ENCODE measurements at regions not wholly inside any gene's neighbourhood (a gene's known extent, or its start where the extent isn't known, plus 50 kb on each side); places are given as distances from the start of the nearest gene placed in this dataset.

- peak; percentile 66 for DNase-seq
Observed at GRCh38 chr10:3424111-3424851, 251.7 kb upstream of the PITRM1 start.

GRCh38 chr10:3423384-3423783 is 250.8 kb upstream of the PITRM1 start:
- DNase-seq, result no peak

- DNase-seq, result no peak
Observed at GRCh38 chr10:3422282-3422681, 249.7 kb upstream of the PITRM1 start.

DNA sequence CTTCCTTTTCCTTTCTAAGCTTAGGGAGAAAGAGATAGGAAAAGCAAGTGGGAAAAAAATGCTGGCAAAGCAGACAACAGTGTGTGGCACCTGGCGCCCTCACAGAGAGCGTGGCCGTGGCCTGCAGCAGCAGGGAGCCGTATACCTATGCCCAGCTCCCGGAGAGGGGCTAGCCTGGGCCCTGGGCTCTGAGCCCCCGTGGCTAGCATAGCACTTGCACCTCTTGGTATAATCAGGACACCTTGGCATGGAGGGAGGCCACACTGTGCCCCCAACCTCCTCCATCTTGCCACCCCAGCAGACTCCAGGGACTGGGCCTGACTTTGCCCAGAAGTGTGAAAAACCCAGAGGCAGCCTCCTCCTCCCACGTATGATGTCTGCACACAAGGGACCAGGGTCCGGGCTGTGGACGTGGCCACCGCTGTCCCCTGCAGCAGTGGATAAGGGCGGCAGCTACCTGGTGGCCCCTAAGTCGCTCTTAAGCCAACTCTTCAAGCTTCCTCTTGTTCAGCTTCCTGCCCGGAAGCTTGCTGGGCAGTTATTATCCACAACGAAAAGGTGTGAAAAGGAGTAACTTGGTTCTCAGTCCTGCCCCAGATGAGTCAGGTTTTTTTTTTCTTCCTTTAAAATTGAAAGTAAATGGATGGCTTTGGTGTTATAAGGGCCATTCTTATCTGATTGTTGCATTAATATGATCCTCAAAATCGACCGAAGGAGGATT is 249.1 kb upstream of the PITRM1 start:
- DNase-seq, result no peak

GRCh38 chr10:3420527-3421469 is 248.2 kb upstream of the PITRM1 start:
- no peak for DNase-seq

DNA sequence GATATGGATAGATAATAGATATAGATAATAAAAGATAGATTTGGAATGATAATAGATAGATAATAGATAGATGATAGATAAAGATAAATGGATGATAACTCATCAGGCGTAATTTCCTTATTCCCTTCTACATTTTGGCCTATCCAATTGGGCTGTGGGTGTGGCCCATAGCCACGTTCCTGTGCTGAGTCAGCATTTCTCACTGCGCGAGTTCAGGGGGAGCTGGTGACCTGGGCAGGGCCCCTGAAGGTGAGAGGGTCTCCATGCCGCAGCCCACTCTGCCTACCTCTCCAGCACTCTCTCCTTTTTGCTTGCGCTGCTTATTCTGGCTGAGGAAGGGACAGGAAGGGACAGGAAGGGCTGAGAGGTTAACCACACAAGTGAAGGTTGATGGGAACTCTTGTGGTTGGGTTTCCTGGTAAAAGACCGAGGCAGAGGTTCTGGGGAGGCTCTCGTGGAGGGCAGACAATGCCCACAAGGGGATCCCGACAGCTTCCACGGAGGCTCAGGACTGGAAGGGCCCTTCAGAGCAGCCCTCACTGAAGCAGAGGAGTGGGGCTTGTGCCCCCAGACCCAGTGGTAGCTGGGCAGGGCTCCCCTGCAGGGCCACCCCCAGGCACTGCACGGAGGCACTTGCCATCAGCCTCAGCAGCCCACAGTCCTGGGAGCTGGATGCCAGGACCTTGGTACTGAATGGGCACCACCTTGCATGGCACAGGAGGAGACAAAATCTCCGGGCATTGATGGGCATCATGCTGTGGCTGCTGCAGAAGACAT is 247.3 kb upstream of the PITRM1 start:
- no peak for DNase-seq

DNA sequence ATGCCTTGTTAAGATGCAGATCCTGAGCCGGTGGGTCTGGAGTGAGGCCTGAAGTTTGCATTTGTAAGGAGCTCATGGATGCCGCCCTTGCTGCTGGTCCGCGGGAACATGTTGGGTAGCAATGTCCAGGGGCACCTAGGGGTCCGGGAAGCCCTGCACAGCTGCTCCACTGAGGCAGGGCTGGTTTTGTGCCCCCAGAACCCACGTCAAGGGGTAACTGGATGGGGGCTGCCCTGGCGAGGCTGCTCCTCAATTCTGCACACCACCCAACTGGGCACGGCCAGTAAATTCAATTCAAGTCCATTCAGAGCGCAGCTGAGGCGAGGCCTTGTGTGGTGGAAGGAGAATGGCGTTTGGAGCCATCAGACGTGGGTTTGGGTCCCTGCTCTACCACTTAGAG is 246.3 kb upstream of the PITRM1 start:
- no peak for DNase-seq

DNA sequence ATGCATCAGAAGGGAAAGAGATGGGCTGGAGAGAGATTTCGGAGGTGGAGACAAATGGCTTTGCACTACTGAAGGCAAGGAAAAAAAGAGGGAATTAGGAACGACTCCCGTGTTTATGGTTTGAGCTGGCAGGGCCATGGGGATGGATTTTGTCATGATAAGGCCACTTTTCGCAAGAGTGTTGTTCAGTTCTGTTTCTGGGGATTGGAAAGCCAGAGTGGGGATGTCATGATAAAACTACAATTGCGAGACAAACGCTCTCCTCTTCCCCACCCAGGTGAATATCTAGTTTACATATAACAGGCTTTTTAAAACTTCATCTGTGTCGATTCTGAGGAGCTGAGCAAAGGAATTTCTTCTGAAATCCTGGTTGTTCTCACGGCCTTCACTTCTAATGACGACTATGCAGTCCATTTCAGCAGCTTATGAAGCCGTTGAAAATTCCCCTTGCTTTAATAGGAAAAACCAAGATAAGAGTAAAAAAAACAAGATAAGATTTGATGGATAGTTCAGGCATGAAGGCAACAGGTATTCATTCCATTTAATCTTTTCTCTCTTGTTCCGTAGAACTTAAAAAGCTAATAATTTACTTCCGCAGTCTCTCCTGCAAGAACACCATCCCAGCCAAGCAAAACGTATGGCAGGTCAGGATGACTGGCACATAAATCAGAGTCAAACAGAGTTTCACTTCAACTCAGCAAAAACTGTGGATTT is 245.6 kb upstream of the PITRM1 start:
- DNase-seq, result no peak

DNA sequence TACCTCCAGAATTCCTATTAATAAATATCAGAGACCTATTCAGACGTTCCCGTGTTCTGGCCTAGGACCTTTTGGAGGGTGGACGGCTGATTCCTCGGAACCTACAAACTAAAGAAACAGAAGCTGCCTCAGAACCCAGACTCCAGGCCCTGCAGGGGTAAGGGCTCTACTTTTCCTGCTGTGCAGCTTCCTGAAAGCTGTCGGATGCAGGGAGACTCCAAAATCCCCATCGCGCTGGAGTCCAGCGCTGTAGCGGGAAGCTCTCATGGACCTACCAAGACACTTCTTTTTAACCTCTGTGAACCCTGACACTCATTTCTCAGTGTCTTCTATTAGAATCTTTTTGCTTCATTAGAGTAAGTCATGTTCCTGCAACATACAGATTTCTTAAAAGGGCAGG is 244.5 kb upstream of the PITRM1 start:
- DNase-seq, result no peak

DNA sequence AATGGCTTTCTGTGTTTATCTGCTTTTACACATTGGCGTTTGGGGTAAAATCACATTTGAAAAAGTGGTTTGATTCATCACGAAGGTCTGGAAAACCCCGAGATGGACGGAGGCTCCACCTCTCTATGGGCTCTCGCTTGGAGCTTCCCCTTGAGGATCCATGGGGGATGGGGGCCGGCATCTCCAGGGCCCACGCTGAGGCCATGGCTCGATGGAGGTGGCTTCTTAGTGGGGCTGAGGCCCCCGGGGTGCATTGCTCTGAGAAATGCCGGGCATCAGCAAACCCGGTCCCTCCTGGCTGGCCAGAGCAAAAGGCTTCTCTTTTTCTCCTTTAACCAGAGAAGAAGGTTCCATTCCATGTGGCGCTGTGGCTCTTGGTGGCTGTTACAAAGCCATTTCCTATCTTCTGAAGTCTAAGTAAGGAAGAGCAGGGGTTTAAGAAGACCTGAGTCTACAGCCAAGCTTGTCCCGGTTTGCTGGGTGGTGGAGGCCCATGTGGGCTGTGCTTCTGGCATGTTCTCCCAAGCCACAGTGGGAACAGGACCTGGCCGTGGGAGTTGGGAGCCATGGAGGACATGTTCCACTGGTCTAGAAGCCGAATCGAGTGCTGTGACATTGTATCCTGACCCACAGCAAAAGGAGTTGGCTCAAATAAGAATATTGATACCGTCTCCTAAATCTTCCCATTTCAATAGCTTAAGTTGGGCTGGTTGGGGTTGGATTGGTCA is 243.5 kb upstream of the PITRM1 start:
- DNase-seq, result no peak

DNA sequence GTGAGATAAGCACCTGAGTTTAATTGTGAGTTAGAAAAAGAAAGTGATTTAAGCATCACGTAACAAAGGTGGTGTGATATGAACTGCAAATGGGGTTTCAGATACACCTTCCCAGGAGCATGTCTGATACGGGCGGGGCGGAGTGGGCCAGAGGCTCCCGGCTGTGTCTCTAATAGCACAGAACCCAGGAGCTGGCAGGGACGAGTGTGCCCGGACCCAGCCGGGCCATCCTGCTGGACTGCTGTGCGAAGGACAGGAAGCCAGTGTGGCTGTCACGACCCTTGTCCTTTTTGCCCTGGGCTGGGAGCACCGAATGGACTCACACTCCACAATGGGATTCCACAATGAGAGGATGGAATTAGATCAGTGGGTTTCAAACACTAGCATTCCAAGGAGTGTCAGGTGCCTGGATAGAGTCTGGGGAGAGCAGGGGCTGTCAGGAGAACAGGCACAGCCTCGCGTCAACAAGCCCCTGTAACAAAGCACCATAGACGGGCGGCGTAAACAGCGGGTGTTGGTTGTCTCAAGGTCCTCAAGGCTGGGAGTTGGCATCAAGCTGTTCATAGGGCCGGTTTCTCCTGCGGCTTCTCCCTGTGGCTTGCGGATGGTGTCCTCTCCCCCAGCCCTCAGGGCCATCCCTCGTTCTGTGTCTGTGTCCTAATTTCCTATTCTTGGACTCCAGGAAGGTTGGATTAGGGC is 242.6 kb upstream of the PITRM1 start:
- no peak for DNase-seq

DNA sequence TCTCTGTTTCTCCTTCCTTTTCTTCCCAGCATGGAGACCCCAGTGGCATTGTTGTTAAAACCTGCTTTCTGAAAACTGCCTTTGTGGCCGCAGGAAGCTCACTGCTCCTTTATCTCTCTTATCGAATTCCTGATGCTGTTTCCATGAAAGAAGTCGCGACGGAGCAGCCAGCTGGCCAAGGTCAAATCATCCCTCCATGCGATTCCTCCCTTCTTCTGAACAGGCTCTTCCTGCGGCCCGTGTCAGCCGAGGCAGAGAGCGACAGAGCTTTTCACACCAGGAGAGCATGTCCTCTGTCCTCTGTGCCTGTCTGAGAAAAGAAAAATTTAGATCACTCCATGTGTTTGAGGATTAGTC is 242.1 kb upstream of the PITRM1 start:
- no peak for DNase-seq

DNA sequence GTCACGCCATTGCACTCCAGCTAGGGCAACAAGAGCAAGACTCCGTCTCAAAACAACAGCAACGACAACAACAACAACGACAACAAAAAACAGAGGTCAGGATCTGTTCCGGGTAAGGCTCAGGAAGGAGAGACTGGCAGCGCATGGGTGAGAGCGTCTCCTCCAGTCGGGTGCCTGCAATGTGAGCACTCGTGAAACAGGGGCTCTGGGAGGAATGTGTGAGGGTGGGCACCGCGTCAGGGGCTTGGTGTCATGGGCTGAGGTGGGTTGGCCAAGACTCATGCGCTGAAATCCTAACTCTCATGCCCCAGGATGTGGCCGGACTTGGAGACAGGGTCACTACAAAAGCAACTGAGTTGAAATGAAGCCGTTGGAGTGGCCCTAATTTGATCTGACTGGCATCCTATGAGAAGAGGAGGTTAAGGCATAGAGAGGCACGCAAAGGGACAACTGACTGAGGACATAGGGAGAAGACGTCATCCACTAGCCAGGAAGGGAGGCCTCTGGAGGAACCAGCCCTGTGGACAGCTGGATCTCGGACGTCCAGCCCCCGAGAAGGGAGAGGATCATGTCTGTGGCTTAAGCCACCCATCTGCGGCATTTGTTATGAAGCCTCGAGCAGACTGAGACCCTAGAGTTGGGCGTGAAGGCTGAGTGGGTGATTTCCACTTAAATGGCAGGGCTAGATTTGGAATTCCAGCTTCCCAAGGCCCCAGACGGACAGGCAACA is 241.5 kb upstream of the PITRM1 start:
- DNase-seq, result no peak

DNA sequence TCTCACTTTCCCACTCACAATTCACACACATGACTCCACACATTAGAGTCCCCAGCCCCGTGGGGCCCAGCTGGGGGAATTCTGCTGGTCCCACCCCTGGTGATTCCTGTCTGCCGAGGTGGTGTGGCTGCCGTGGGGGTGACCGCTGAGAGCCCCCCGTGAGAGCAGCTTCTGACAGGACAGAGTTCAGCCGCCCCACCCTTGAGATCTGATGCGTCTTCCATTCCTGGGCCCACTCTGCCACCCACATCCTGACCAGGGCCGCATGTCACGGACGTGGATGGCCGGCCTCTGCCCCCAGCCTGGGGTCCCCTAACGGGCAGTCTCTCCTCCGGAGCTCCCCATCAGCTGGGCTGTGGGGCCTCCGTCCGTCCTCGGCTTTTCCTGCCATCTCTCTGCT is 240.1 kb upstream of the PITRM1 start:
- no peak for DNase-seq

GRCh38 chr10:3412071-3412582 is 239.5 kb upstream of the PITRM1 start:
- DNase-seq, result no peak

DNA sequence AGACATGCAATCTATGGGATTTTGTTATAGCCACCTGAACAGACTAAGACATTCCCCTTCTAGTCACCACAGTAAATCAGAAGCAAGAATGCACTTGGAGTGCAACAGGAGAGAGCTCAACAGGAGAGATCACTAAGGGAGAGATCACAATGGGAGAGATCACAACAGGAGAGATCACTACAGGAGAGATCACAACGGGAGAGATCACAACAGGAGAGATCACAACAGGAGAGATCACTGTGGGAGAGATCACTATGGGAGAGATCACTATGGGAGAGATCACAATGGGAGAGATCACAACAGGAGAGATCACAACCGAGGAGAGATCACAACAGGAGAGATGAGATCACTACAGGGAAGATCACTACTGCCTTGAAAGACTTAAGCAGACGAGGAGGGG is 238.5 kb upstream of the PITRM1 start:
- no peak for DNase-seq

GRCh38 chr10:3409928-3410327 is 237.3 kb upstream of the PITRM1 start:
- DNase-seq, result no peak

DNA sequence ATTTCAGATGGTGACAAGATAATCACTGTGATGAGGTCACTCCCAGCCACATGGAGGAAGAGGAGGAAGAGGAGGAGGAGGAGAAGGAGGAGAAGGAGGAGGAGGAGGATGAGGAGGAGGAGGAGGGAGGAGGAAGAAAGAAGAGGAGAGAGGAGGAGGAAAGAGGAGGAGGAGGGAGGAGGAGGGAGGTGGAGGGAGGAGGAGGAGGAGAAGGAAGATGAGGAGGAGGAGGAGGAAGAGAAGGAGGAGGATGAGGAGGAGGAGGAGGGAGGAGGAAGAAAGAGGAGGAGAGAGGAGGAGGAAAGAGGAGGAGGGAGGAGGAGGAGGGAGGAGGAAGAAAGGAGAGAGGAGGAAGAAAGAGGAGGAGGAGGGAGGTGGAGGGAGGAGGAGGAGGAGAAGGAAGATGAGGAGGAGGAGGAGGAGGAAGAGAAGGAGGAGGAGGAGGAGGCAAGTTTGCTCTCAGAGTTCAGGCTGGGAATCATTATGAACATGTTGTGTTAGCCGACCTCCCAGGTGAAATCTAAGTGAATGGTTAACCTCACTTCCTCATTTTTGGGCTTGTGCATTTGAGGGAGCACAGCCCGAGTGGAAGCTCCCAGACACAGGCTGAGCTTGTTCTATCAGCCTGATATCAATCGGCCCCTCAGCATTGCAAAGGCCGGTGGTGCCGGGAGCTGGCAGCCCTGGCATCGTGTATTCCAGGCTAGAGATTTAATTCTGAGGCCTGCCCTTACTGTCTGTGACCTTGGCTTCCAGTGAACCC is 236.2 kb upstream of the PITRM1 start:
- no peak for DNase-seq

- DNase-seq, result no peak
Observed at GRCh38 chr10:3407208-3407607, 234.6 kb upstream of the PITRM1 start.
